Endothelial cell of umbilical vein (primary cell): ENCODE measurements at regions not wholly inside any gene's neighbourhood (a gene's known extent, or its start where the extent isn't known, plus 50 kb on each side); places are given as distances from the start of the nearest gene placed in this dataset.

Source experiments
- EZH2 ChIP-seq: IDR thresholded peaks from 2 replicates; pipeline ENCODE4 v1.6.1; 2012; ENCODE audit warnings: borderline replicate concordance, low read depth, mild to moderate bottlenecking, moderate library complexity, low read length, inconsistent platforms; ENCODE audit not compliant: severe bottlenecking
- GATA2 ChIP-seq: IDR thresholded peaks from 2 replicates; pipeline ENCODE4 v1.7.0; 2011; ENCODE audit warnings: low read depth, mild to moderate bottlenecking, moderate library complexity, mixed read lengths, low read length; ENCODE audit not compliant: insufficient read length, insufficient read depth
- JUN ChIP-seq: IDR thresholded peaks from 2 replicates; pipeline ENCODE4 v1.6.1; 2011; ENCODE audit warnings: borderline replicate concordance, low read depth; ENCODE audit not compliant: insufficient read length, insufficient read depth
- MYC ChIP-seq: IDR thresholded peaks from one replicate; pipeline ENCODE4 v1.6.1; 2011; ENCODE audit warnings: mild to moderate bottlenecking, low read depth, low read length
- POLR2A ChIP-seq: IDR thresholded peaks from 2 replicates; pipeline ENCODE4 v1.6.1; 2012; ENCODE audit warnings: low read depth, mild to moderate bottlenecking, control low read depth, low read length
- POLR2AphosphoS5 ChIP-seq: IDR thresholded peaks from 2 replicates; pipeline ENCODE4 v1.6.1; 2012; ENCODE audit warnings: low read depth, mild to moderate bottlenecking, control low read depth, low read length, moderate library complexity; ENCODE audit not compliant: insufficient read depth
- TF ChIP-seq, protein P1 (sequence below), 2 donors: IDR thresholded peaks; 1 replicate in 1 of 2; 2 replicates in 1 of 2; pipeline ENCODE4 v1.5.1; 2011; ENCODE audit warnings: low read length in 2 of 2, mild to moderate bottlenecking in 2 of 2, moderate library complexity in 2 of 2, control low read depth in 1 of 2, inconsistent platforms in 1 of 2, low read depth in 1 of 2; ENCODE audit not compliant: insufficient read depth in 1 of 2; ENCODE audit errors: extremely low read depth in 1 of 2
- TF ChIP-seq, protein P2 (sequence below): IDR thresholded peaks from 2 replicates; pipeline ENCODE4 v1.6.1; 2011; ENCODE audit not compliant: insufficient read depth, insufficient read length

DNA sequence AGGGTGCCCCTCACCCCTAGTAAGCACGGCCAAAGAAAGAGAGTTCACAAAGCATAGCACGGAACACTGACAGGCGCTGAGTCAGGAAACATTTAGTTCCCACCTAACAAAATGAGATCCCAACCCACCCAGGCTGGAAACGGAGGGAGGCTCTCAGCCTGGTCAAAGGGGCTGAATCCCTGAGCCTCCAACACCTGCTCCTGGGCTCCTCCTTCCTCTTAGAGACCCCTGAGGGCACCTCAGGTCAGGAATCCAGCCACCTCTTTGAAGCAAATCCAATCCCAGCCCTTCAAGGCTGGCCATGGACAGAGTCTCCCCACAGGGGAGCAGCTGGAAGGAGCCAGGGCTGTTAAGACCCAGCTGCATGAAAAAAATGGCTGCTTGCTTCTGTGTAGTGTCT lies 154.4 kb upstream of the HES1 start:
- no peak for TF ChIP-seq EZH2
- no peak for TF ChIP-seq POLR2A
- TF ChIP-seq, protein P1, sequence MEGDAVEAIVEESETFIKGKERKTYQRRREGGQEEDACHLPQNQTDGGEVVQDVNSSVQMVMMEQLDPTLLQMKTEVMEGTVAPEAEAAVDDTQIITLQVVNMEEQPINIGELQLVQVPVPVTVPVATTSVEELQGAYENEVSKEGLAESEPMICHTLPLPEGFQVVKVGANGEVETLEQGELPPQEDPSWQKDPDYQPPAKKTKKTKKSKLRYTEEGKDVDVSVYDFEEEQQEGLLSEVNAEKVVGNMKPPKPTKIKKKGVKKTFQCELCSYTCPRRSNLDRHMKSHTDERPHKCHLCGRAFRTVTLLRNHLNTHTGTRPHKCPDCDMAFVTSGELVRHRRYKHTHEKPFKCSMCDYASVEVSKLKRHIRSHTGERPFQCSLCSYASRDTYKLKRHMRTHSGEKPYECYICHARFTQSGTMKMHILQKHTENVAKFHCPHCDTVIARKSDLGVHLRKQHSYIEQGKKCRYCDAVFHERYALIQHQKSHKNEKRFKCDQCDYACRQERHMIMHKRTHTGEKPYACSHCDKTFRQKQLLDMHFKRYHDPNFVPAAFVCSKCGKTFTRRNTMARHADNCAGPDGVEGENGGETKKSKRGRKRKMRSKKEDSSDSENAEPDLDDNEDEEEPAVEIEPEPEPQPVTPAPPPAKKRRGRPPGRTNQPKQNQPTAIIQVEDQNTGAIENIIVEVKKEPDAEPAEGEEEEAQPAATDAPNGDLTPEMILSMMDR (IDR thresholded peaks at IDR 0.05; ENCODE audit: extremely low read depth in 1 of 2, insufficient read depth in 1 of 2, low read depth in 1 of 2, low read length in 2 of 2), result no peak
- no peak for TF ChIP-seq POLR2AphosphoS5
- no peak for TF ChIP-seq GATA2
- TF ChIP-seq, protein P2, sequence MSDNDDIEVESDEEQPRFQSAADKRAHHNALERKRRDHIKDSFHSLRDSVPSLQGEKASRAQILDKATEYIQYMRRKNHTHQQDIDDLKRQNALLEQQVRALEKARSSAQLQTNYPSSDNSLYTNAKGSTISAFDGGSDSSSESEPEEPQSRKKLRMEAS, result no peak
- no peak for TF ChIP-seq JUN
- TF ChIP-seq MYC, result no peak
